HG03571 (cell line): ENCODE measurements at regions not wholly inside any gene's neighbourhood (a gene's known extent, or its start where the extent isn't known, plus 50 kb on each side); places are given as distances from the start of the nearest gene placed in this dataset.
"Not testable (repeated sequence)": the region's sequence is repeated elsewhere in the genome, so short reads cannot be mapped to it uniquely, and the experiment has no call there.

Experiments
- ATAC-seq: cut with Tn5 transposase; IDR thresholded peaks from one replicate; pipeline ENCODE4 v1.9.1; 2021; ENCODE audit not compliant: unreplicated experiment

DNA sequence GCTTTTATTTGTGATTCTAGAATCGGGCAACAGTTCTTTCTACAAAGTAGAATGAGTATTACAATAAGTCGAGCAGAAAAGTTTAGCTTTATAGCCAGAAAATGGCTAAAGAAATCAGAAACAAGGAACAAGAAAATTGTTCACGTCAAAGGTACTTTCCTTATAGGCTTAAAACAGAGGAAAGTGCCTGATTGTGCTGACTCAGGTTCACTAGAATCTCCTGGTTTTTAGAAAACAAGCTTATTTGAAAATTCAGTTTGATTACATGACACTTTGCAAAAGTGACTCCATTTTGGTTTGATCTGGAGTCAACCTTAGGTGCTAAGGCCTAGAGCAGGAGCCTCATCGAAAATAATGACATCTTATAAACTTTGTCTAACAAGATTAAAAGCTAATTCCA is 564.7 kb upstream of the FLRT2 start:
- no peak for ATAC-seq

GRCh38 chr14:84969501-84969900 is 560.4 kb upstream of the FLRT2 start:
- no peak for ATAC-seq

- no peak for ATAC-seq
Observed at GRCh38 chr14:84975241-84975902, 554.6 kb upstream of the FLRT2 start.

DNA sequence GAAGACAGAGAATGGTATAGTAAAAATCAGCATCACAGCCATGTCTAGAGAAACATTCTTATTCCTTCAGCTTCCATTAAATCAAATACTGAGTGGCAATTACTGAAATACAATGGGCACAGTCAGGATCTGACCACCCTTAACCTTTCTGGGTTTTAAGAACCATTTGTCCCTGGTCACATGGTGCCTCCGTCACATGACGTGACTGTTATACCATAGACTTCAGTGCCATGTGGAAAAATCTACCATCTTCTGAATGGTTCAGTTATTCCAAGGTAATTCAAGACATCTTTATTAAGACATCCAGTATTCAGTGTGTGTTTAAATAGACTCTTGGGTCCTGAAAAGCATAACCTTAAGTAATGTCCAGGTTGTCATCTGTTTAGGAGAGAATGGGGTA is 553.1 kb upstream of the FLRT2 start:
- ATAC-seq, result no peak

GRCh38 chr14:84987042-84987441 is 542.9 kb upstream of the FLRT2 start:
- ATAC-seq, result no peak

- ATAC-seq, result no peak
Observed at GRCh38 chr14:84988357-84988756, 541.6 kb upstream of the FLRT2 start.

- ATAC-seq, result no peak
Observed at GRCh38 chr14:84991021-84991420, 538.9 kb upstream of the FLRT2 start.

- no peak for ATAC-seq
Observed at GRCh38 chr14:84998216-84998615, 531.7 kb upstream of the FLRT2 start.

- ATAC-seq, result no peak
Observed at GRCh38 chr14:85002846-85003245, 527.1 kb upstream of the FLRT2 start.

DNA sequence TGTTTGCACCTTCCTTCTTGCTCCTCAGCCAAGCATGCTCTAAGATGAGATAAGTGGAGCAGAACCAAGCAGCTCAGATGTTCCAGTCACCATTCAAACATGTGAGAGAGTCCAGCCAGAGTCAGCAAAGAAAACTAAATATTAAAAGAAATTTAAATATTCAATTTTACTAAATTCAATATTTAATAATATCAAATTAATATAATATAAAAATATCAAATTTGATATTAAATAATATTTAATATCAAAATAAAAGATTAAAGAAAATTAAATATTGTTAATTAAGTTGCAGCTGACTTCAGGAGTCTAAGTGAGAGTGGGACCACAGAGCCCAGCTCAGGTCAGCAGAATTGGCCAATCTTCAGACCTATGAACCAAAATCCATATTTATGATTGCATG is 526.1 kb upstream of the FLRT2 start:
- no peak for ATAC-seq

DNA sequence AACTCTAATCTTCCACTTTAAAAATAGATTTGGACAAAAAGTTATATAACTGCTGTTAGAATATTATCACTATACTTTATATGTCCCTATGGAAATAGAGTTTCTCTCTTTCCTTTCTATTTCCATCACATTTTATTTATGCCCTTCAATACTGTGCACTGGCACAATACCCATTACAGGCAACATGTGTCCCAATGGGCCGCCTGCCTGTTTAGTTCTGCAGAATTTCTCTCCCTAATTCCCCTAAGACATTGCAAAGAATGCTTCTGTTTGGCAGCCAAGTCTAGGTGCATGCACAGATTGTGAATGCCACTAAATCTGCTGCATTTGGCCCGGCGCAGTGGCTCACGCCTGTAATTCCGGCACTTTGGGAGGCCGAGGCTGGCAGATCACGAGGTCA is 520.4 kb upstream of the FLRT2 start:
- no peak for ATAC-seq

DNA sequence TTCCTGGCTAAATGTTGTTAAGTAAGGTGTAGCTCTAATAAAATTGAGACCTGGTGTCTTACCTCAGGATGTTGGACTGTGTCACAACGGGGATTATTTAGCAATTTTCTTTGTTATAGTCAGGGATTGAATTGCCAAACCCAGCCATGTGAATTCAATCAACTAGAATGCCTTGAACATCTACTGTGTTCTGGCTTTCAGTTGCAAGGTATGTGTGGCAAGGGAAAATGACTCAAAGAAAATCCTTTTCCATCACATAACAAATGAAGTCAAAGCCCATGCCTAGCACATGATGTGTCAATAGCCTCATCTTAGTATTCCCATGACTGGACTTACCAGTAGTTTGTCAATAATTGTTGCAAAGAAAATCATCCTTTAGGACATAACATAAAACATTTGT is 519.8 kb upstream of the FLRT2 start:
- no peak for ATAC-seq

GRCh38 chr14:85016496-85016895 is 513.4 kb upstream of the FLRT2 start:
- no peak for ATAC-seq

- not testable (repeated sequence) for ATAC-seq
Observed at GRCh38 chr14:85023866-85024265, 506.1 kb upstream of the FLRT2 start.

GRCh38 chr14:85024931-85025330 is 505.0 kb upstream of the FLRT2 start:
- no peak for ATAC-seq

DNA sequence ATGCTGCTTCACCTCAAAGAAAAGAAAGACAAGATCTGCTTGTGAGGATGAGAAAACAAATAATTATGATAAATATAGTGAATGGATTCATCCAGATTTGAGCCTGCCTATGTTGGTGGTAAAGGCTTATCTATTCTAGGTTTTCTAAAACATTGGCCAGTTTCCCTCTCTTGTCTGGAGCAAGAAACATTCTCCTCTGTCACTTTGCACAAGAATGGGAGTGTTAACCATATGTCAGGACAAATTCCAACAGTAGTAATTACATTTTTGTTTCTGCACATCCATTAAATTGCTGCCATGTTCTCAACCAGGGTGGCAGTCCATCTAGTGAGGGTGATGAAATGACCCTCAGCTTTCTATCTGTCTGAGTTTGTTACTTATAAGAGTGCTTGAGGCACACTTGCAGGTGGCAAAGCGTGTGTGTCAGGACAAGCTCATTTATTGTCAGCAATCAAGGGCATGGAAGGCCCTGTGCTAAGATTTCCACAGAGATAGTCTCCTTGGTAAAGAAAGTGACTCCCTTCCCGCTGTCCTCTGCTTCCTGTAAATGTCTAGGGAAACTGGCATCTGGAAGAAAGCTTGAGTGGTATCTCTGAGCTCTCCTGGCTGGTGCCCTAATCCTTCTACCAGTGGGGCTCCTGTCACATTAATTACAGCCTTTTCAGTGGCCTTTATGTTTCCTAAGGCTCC is 502.1 kb upstream of the FLRT2 start:
- ATAC-seq, result no peak

DNA sequence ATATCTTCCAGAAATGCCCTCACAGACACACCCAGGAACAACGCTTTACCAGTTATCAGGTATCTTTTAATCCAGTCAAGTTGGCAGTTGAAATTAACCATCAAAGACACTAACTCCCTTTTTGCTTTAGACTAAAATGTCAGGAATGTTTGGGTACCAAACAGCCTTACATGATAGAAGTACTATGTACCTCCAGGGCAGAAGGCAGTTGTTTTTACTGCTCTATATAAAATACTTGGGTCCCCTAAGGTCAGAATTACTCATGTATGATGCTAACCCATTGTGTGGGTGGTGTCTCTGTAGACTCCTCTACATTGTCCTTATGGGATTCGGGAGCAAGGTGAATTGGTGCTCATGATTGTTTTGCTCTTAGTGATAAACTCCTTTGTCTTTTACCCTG is 492.5 kb upstream of the FLRT2 start:
- no peak for ATAC-seq

- no peak for ATAC-seq
Observed at GRCh38 chr14:85038526-85039352, 491.2 kb upstream of the FLRT2 start.

DNA sequence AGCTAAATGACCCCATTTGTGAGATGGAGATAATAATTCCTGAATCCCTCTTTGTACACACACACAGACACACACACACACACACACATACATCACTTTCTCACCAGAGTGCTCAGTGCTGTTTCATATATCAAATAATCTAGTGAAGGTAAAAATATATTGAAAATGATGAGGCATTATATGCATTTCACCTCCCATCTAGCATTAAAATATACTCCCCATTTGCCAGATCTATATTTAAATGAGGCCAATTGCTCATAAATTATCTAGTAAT is 490.7 kb upstream of the FLRT2 start:
- ATAC-seq, result no peak

DNA sequence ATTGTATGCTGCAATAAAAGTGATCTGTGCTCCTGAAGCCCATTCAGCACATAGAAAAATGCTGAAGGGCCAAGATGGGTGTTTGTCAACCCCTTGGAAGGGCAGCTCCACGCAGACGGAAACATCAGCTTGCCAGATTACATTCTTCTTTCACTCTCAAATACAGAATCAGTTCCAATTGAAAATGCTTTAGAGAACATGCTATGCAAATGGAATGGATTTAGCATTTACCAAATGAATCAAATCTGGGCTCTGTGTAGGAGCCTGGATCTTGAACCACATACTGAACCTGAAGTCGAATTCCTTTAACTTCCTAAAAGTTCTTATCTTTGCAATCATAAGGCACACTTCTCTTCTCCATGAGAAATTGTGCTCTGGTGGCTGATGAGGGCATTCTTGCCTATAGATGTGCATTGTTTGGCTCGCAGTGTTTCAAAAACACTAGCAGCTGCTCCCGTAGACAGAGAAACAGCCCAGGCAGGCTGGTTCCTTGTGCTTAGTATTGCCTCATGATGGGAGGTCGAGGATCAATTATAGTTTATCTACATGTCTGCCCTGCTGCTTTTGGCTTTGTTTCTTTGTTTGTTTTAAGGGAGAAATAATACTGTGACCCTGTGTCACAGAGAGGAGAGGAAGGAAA is 489.8 kb upstream of the FLRT2 start:
- ATAC-seq, result no peak

GRCh38 chr14:85041618-85042017 is 488.3 kb upstream of the FLRT2 start:
- ATAC-seq, result no peak

DNA sequence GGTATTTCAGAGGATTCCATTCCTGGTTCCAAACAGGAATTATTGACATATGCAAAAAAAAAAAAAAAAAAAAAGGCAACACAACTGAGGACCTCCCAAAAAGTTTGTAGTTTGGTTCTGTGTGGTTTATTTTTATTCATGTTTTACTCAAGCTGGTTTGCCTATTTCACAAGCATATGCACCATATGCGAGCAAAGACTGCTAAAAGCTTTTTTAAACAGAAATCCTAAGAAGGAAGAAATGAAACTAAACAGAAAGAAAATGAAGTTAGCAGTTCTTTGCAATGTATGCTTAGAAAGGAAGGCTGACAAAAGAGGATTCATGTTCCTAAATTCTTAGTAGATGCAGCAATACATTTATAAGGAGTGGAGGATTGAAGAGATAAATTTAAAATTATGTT is 487.6 kb upstream of the FLRT2 start:
- ATAC-seq, result no peak
